ENCODE measurements at regions not wholly inside any gene's neighbourhood (a gene's known extent, or its start where the extent isn't known, plus 50 kb on each side); places are given as distances from the start of the nearest gene placed in this dataset.

- no peak for TF ChIP-seq CTCF (IDR thresholded peaks at IDR 0.05)
- TF ChIP-seq POLR2AphosphoS5 (IDR thresholded peaks at IDR 0.05): no peak
Measured at GRCh38 chr4:159702200-159702599, 599.3 kb downstream of the RAPGEF2 start.

Measured in esophagus muscularis mucosa (tissue), 3 donors.